Omental fat pad (tissue), 3 donors: ENCODE measurements at regions not wholly inside any gene's neighbourhood (a gene's known extent, or its start where the extent isn't known, plus 50 kb on each side); places are given as distances from the start of the nearest gene placed in this dataset.

Experiments used
- ATAC-seq: fragments of 150-250 bp; one replicate; pipeline ENCODE4 v1.9.1; 2016; ENCODE audit warnings: mild to moderate bottlenecking, moderate library complexity; ENCODE audit not compliant: low FRiP score
- DNase-seq: peaks from one replicate; pipeline ENCODE4 v3.0.0-alpha.2; 2019; ENCODE audit warnings: low spot score
- TF ChIP-seq, protein P1 (sequence below), 3 donors: fragments of 450-650 bp; IDR thresholded peaks; one replicate each; pipeline ENCODE4 v1.5.1; 2016 to 2017; ENCODE audit warnings: antibody characterized with exemption in 3 of 3, mild to moderate bottlenecking in 3 of 3, moderate library complexity in 2 of 3

- no peak for DNase-seq
- ATAC-seq, result no peak
- TF ChIP-seq, protein P1, sequence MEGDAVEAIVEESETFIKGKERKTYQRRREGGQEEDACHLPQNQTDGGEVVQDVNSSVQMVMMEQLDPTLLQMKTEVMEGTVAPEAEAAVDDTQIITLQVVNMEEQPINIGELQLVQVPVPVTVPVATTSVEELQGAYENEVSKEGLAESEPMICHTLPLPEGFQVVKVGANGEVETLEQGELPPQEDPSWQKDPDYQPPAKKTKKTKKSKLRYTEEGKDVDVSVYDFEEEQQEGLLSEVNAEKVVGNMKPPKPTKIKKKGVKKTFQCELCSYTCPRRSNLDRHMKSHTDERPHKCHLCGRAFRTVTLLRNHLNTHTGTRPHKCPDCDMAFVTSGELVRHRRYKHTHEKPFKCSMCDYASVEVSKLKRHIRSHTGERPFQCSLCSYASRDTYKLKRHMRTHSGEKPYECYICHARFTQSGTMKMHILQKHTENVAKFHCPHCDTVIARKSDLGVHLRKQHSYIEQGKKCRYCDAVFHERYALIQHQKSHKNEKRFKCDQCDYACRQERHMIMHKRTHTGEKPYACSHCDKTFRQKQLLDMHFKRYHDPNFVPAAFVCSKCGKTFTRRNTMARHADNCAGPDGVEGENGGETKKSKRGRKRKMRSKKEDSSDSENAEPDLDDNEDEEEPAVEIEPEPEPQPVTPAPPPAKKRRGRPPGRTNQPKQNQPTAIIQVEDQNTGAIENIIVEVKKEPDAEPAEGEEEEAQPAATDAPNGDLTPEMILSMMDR (IDR thresholded peaks at IDR 0.05), result no peak
Measured at GRCh38 chr18:6578686-6579085, 150.8 kb upstream of the ARHGAP28 start.

GRCh38 chr18:6579486-6579885, 150.0 kb upstream of the ARHGAP28 start:
- DNase-seq (no peak), ATAC-seq (no peak)
- TF ChIP-seq, protein P1 (IDR thresholded peaks at IDR 0.05), result no peak

GRCh38 chr18:6580401-6580800, 149.1 kb upstream of the ARHGAP28 start:
- TF ChIP-seq, protein P1 (IDR thresholded peaks at IDR 0.05), result no peak
- ATAC-seq, result no peak
- no peak for DNase-seq

- no peak for DNase-seq
- no peak for ATAC-seq
- TF ChIP-seq, protein P1 (IDR thresholded peaks at IDR 0.05), result no peak
Measured at GRCh38 chr18:6589923-6590322, 139.6 kb upstream of the ARHGAP28 start.

GRCh38 chr18:6590326-6590725, 139.2 kb upstream of the ARHGAP28 start:
- ATAC-seq (no peak), DNase-seq (no peak)
- TF ChIP-seq, protein P1 (IDR thresholded peaks at IDR 0.05), result no peak

DNA sequence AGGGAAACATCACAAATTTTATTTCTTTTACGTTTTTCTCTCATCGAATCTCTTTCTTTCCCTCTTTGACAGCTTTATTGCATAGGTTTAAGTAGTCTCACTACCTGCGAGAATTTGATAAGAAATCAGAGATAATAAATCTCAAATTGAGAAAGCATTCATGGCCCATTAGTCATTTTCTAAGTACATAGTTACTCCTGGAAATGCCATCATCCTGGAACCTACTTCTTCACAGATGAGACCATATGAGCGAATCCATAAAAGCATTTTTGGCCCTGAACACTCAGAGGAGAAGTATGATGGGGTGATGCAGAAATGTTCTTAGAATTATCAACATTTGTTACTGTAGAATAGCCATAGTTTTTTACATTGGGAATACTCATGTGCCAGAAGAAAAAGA, 138.0 kb upstream of the ARHGAP28 start:
- TF ChIP-seq, protein P1 (IDR thresholded peaks at IDR 0.05), result no peak
- DNase-seq (no peak), ATAC-seq (no peak)

GRCh38 chr18:6592522-6592921, 137.0 kb upstream of the ARHGAP28 start:
- ATAC-seq, result no peak

More at GRCh38 chr18:6592522-6592921, 137.0 kb upstream of the ARHGAP28 start:
- TF ChIP-seq, protein P1 (IDR thresholded peaks at IDR 0.05), result no peak
- DNase-seq, result no peak
